NCI-H187 (cell line): ENCODE measurements at regions not wholly inside any gene's neighbourhood (a gene's known extent, or its start where the extent isn't known, plus 50 kb on each side); places are given as distances from the start of the nearest gene placed in this dataset.
"Not testable (repeated sequence)": the region's sequence is repeated elsewhere in the genome, so short reads cannot be mapped to it uniquely, and the experiment has no call there.

Source experiments
- DNase-seq, 2 experiments: peaks; one replicate each; lab custom pipeline; 2025; lab: John Stamatoyannopoulos, UW

- peak; percentile 70 to 84 for DNase-seq
Measured at GRCh38 chr13:50387051-50387581, 371.9 kb downstream of the KCNRG start.

- no peak for DNase-seq
Measured at GRCh38 chr13:50388481-50388880, 373.2 kb downstream of the KCNRG start.

GRCh38 chr13:50389726-50390125 lies 374.5 kb downstream of the KCNRG start:
- no peak for DNase-seq

- DNase-seq, result no peak
Measured at GRCh38 chr13:50390503-50391248, 375.4 kb downstream of the KCNRG start.

GRCh38 chr13:50392977-50393376 lies 377.7 kb downstream of the KCNRG start:
- no peak for DNase-seq

GRCh38 chr13:50393628-50394027 lies 378.4 kb downstream of the KCNRG start:
- peak in 1 of 2 experiments; percentile 67 for DNase-seq

- DNase-seq, result no peak
Measured at GRCh38 chr13:50396001-50396400, 380.8 kb downstream of the KCNRG start.

- not testable (repeated sequence) for DNase-seq
Measured at GRCh38 chr13:50396618-50397017, 381.4 kb downstream of the KCNRG start.

GRCh38 chr13:50400035-50400726 lies 384.9 kb downstream of the KCNRG start:
- DNase-seq, result no peak

- no peak for DNase-seq
Measured at GRCh38 chr13:50401049-50401505, 385.8 kb downstream of the KCNRG start.

GRCh38 chr13:50401721-50402465 lies 386.6 kb downstream of the KCNRG start:
- DNase-seq, result no peak

GRCh38 chr13:50403311-50403710 lies 388.1 kb downstream of the KCNRG start:
- DNase-seq, result peak in 1 of 2 experiments; percentile 43

GRCh38 chr13:50404116-50404515 lies 388.9 kb downstream of the KCNRG start:
- DNase-seq, result no peak

GRCh38 chr13:50404769-50405168 lies 389.5 kb downstream of the KCNRG start:
- no peak for DNase-seq

- DNase-seq, result no peak
Measured at GRCh38 chr13:50406831-50407230, 391.6 kb downstream of the KCNRG start.

- no peak for DNase-seq
Measured at GRCh38 chr13:50408068-50408467, 392.8 kb downstream of the KCNRG start.

- DNase-seq, result no peak
Measured at GRCh38 chr13:50409220-50409619, 394.0 kb downstream of the KCNRG start.

GRCh38 chr13:50410921-50411746 lies 395.9 kb downstream of the KCNRG start:
- no peak for DNase-seq

- peak in 1 of 2 experiments; percentile 3 for DNase-seq
Measured at GRCh38 chr13:50412046-50412617, 396.9 kb downstream of the KCNRG start.

- DNase-seq, result no peak
Measured at GRCh38 chr13:50414640-50415039, 399.4 kb downstream of the KCNRG start.

- DNase-seq, result no peak
Measured at GRCh38 chr13:50415428-50415827, 400.2 kb downstream of the KCNRG start.
